AG08395 (cell line): ENCODE measurements at regions not wholly inside any gene's neighbourhood (a gene's known extent, or its start where the extent isn't known, plus 50 kb on each side); places are given as distances from the start of the nearest gene placed in this dataset.
A peak's percentile ranks its signal among the peaks of the same experiment; 100 is the strongest.
"Not testable (repeated sequence)": the region's sequence is repeated elsewhere in the genome, so short reads cannot be mapped to it uniquely, and the experiment has no call there.

Experiments used
- DNase-seq: peaks from one replicate; pipeline ENCODE4 v3.0.0; 2012; ENCODE audit warnings: mixed read lengths, low spot score

DNA sequence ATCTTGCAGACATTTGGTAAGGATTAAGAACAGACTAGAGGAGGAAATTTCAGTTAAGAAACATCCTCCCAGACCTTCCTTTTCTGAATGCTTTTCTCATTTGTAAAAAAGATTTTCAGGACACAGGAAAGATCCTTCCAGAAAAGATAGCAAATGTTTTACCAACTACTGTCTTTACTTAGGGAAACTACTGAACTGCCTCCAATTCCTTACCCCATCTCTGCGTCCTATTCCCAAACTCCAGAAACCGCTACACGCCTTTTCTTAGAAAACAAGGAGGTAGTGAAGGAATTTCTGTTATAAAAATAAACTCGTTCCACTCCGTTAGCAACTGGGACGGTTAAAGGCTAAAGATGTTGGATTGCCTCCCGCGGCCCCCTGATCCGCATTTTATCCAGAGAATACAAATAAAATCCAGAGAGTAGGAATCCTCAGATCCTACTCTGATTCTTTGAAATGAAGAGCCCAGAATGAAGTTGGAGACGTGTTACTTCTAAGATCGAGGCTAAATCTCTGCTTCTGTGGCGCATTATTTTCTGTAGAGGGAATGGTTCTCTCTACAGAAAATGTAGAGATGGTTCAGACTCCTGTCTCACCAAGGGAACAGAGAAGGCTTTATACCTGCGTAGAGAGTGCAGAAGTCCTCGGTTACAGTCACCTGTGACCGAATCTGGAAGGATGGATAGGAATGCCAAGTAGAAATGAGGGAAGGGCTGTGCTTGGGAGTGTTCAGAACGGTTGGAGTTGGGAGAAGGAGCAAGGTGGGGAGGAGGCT, 133.0 kb downstream of the GPX5 start:
- peak; percentile 25 for DNase-seq

DNA sequence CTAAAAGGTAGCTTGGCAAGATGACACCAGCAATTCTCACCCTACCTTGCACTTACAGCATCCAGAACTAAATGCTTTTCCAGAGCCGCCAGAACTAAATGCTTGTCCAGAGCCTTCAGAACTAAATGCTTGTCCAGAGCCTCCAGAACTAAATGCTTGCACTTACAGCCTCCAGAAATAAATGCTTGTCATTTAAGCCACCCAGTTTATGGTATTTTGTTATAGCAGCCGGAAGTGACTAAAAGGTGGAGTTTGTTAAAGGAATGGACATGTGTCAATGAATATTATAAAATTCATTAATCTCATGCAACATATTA, 133.5 kb downstream of the GPX5 start:
- DNase-seq: no peak

DNA sequence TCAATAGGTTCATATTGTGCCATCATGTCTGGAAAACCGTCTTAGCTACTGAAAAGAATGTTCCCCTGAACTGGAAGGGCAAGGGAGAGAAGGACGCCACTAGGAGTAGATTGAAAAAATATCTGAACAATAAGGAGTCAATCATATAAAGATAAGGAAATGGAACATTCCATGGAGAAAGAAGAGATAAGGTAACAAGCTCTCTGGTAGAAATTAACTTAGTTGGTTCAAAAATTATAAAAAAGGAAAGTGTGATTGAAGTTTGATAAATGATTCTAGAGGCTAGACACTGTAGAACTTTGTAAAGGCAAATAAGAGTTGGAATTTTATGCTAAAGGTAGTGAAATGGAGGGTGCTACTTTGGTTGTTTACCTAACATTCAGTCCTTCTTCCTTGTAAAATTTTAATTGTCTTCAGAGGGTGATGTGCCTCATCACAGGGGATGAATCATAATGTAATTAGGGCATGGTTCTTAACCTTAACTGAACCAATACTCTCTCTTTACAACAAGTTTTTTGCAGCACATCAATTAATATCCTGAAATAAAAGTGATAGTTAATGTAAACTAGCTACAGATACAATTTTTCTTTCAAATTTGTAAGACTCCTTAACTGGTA, 135.5 kb downstream of the GPX5 start:
- no peak for DNase-seq

DNA sequence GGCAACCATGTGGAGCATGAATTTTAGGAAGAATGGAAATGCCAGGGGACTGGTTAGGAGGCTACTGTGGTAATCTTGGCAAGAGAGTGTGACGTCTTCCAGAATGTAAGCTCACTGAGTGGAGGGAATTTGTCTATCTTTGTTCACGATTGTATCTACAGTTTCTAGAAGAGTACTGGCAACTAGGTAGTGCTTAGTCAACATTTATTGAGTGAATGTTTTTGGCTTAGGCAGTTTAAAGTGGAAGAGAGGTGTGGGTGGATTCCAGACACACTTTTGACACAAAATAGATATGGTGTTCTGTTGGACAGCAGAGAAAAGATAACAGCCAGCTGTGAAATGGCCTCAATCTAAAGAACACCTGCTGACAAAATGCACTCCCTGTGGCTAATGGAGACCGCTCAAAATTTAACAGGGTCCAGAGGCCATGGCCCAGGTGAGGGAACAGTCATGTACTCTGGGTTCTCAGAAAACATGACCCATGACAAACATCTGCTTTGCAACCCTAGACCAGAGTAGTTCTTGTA, 139.3 kb downstream of the GPX5 start:
- DNase-seq: no peak

DNA sequence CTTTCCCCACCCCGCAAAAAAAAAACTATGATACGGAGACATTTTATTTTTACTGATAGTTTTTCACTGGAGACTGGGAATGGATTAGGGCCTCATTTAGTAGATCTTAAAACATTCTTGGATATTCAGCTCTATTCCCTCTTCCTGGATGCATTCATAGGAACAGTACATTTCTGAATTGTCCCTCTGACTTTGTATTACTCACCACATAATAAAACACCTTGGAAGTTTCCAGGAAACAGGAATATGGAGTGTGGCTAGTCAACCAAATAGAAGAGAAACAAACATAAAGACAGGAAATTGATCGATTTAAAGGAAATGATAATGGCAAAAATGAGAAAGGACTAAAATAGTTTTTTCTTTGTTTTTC, 147.7 kb downstream of the GPX5 start:
- DNase-seq: no peak

DNA sequence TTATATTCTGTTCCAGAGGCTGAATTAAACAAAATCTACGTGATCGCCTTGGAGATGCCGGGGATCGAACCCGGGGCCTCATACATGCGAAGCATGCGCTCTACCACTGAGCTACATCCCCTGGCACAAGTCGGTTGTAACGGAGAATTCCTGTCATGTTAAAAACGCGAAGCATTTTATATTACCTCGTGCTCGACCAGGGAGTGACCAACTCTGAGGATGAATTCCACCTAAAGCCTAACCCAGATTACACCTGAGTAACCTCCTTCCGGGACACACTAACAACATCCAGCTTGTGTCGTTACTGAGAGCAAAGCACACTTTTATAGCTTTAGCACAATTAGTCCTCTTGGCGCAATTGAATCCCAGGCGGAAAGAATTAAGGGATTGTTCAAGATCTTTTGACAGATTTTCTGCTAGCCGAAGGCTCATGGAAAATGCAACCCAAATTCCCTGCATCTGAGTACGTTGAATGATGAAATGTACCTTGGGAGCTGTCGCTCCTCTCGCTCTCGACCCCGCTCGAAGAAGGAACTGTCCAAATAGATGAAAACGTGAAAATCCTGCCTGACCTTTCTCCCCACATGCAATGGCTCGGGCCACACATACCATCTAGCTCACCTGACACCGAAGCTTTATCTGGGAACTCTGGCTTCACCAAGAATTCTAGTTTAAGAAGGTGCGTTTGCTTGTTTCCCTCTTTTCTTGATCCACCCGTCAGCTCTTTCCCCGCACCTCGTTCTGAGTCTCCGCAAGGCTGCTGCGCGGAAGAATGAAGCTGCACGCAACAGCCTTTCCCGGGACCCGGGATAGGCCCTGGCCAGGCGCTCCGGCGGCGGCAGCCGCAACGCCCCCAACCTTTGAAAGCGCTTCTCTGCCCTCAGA, 148.3 kb downstream of the GPX5 start:
- DNase-seq: peak; percentile 66

DNA sequence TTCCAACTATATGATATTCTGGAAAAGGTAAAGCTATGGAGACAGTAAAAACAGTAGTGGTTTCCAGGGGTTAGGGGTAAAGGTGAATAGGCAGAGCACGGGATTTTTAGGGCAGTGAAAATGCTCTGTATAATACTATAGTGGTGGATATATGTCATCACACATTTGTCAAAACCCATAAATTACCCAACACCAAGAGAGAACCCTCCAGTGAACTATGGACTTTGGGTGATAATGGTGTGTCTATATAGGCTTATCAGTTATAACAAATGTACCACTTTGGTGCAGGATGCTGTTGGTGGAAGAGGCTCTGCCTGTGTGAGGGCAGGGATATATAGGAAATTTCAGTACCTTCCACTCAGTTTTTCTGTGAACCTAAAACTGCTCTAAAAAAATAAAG, 149.9 kb downstream of the GPX5 start:
- no peak for DNase-seq

DNA sequence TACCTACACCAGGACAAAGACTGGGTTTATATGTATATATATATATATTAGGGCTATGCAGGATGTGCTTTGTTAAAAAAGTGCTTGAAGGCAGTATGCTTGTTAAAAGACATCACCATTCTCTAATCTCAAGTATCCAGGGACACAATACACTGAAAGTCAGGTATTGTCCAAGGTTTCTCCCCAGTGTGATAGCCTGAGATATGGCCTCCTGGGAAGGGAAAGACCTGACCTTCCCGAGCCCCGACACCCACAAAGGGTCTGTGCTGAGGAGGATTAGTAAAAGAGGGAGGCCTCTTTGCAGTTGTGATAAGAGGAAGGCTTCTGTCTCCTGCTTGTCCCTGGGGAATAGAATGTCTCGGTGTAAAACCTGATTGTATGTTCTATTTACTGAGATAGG, 156.9 kb downstream of the GPX5 start:
- no peak for DNase-seq

DNA sequence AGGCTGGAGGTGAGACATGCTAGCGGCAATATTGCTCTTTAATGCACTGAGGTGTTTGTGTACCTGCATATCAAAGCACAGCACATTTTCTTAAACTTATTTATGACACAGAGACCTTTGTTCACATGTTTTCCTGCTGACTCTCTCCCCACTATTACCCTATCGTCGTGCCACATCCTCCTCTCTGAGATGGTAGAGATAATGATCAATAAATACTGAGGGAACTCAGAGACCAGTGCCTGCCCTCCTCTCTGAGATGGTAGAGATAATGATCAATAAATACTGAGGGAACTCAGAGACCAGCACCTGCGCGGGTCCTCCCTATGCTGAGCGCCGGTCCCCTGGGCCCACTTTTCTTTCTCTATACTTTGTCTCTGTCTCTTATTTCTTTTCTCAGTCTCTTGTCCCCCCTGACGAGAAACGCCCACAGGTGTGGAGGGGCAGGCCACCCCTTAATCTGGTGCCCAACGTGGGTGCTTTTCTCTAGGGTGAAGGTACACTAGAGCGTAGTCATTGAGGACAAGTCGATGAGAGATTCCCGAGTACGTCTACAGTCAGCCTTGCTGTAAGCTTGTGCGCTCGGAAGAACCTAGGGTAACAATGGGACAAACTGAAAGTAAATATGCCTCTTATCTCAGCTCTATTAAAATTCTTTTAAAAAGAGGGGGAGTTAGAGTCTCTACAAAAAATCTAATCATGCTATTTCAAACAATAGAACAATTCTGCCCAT, 157.4 kb downstream of the GPX5 start:
- DNase-seq: not testable (repeated sequence)

DNA sequence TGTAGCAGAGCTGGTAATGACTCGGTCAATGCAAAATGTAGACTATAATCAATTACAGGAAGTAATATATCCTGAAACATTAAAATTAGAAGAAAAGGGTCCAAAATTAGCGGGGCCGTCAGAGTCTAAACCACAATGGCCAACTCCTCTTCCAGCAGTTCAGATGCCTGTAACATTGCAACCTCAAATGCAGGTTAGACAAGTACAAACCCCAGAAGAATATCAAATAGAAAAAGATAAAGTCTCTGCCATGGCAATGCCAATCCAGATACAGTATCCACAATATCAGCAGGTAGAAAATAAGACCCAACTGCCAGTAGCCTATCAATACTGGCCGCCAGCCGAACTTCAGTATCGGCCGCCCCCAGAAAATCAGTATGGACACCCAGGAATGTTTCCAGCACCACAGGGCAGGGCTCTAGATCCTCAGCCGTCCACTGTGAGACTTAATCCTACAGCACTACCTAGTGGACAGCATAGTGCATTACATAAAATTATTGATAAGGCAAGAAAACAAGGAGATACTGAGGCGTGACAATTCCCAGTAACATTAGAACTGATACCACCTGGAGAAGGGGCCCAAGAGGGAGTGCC, 158.4 kb downstream of the GPX5 start:
- DNase-seq: peak; percentile 50

DNA sequence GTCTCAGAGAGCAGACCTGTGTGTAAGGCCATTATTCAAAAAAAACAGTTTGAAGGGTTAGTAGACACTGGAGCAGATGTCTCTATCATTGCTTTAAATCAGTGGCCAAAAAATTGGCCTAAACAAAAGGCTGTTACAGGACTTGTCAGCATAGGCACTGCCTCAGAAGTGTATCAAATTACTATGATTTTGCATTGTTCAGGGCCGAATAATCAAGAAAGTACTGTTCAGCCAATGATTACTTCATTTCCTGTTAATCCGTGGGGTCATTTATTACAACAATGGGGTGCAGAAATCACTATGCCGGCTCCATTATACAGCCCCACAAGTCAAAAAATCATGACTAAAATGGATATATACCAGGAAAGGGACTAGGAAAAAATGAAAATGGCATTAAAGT, 160.3 kb downstream of the GPX5 start:
- not testable (repeated sequence) for DNase-seq

DNA sequence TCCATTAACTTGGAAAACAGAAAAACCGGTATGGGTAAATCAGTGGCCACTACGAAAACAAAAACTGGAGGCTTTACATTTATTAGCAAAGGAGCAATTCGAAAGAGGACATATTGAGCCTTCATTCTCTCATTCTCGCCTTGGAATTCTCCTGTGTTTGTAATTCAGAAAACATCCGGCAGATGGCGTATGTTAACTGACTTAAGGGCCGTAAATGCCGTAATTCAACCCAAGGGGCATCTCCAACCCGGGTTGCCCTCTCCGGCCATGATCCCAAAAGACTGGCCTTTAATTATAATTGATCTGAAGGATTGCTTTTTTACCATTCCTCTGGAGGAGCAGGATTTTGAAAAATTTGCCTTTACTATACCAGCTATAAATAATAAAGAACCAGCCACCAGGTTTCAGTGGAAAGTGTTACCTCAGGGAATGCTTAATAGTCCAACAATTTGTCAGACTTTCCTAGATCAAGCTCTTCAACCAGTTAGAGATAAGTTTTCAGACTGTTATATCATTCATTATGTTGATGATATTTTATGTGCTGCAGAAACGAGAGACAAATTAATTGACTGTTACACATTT, 160.9 kb downstream of the GPX5 start:
- peak; percentile 41 for DNase-seq

DNA sequence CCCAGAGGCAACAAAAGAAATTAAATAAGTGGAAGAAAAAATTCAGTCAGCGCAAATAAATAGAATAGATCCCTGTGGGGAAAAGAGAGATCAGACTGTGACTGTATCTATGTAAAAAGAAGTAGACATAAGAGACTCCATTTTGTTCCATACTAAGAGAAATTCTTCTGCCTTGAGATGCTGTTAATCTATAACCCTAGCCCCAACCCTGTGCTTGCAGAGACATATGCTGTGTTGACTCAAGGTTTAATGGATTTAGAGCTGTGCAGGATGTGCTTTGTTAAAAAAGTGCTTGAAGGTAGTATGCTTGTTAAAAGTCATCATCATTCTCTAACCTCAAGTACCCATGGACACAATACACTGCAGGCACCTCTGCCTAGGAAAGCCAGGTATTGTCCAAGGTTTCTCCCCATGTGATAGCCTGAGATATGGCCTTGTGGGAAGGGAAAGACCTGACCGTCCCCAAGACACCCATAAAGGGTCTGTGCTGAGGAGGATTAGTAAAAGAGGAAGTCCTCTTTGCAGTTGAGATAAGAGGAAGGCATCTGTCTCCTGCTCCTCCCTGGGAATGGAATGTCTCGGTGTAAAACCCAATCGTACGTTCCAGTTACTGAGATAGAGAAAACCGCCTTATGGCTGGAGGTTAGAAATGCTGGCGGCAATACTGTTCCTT, 161.8 kb downstream of the GPX5 start:
- DNase-seq: not testable (repeated sequence)

DNA sequence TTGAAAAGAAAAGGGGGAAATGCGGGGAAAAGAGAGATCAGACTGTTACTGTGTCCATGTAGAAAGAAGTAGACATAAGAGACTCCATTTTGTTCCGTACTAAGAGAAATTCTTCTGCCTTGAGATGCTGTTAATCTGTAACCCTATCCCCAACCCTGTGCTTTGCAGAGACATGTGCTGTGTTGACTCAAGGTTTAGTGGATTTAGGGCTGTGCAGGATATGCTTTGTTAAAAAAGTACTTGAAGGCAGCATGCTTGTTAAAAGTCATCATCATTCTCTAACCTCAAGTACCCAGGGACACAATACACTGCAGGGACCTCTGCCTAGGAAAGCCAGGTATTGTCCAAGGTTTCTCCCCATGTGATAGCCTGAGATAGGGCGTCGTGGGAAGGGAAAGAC, 166.3 kb downstream of the GPX5 start:
- DNase-seq: not testable (repeated sequence)

DNA sequence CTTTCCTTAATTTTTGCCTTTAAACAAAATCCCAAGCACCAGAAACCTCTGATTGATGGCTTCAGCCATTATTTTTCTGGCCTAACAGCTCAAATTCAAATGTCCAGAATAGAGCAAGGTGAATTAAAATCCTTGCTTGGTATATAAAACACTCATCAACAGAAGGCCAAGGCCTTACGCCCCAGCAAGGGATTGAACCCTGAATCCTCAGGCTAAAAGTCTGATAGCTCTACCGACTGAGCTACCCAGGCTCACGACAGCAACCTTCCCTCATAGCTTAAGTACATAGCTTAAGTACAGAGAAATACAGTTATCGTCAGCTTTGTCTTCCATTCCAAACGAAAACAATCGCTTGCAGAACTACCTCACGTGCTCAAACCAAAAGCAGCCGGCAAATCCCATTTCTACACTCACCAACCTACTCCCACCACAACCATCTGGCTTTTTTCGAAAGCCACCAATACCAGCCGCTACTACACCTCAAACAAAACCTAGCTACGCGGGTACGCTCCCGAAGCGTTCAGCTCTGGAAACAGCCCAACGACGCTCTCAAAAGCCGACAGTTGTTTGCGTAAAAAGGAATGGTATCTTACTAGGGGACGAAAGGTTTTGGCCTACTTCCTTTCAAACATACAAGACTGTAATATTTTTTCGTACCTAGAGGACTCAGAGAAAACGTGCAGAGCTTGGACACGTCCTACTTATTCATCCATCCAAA, 167.5 kb downstream of the GPX5 start:
- DNase-seq: no peak

DNA sequence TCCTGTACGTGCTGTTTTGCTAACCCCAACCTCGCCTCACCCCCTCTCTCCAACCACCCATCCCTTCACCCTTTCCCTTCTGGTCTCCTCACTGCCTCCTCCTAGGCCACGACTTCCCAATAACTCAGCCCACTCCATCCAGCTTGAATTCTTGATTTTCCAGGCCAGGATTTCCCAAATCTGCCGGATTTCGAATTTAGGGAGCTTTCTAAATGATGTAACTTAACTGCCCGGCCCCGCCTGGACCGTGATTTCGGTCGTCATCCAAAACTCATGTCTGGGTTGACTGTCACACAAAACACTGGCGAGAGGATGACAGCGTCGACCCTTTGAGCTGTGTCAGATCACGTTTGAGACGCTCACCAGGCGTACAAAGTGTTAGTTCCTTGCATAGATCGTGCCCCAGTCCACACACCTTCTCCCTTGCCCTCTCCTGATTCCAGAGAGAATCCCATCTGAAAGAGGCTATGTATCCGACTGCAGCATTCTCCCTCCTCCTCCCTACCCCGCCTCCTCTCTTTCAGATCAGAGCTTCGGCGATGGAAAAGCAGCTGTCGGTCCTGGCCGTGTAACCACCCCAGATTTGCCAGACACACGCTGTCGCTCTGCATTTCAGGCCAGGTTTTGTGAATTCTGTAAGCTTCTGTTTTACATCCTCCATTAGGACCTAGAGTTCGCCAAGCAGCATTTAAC, 168.2 kb downstream of the GPX5 start:
- DNase-seq: no peak

DNA sequence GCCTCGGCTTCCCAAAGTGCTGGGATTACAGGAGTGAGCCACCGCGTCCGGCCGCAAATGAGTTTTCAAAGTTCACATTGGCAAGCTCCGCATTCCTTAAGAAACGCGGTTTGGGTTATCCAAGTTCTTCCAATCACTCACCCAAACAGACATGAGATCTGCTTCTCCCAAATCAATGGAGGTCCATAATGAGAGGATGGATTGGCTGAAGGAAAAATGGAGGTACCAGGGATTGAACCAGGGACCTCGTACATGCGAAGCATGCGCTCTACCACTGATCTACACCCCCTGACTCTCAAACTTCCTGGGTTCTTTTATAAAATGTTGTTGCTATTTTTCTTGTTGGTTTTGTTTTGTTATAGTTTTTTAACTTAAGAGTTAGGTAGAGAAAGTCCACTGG, 170.0 kb downstream of the GPX5 start:
- no peak for DNase-seq

DNA sequence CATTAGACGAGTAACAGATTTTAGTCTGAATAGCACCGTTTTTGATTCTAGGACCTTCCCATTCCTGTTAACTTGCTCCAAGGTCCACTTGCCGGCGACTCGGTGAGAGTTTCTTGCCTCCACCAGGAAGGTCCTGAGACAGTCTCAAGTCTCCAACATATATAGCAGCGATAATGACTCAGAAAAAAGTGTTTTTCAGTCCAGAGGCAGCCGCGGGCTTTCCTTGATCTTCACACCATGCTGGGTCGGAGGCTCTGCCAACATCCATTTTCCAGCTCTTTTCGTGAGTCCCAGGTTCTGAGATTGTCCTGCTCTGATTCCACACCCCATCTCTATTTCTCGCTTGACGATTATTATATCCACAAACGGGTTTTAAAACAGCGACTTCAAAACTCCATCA, 170.5 kb downstream of the GPX5 start:
- no peak for DNase-seq

DNA sequence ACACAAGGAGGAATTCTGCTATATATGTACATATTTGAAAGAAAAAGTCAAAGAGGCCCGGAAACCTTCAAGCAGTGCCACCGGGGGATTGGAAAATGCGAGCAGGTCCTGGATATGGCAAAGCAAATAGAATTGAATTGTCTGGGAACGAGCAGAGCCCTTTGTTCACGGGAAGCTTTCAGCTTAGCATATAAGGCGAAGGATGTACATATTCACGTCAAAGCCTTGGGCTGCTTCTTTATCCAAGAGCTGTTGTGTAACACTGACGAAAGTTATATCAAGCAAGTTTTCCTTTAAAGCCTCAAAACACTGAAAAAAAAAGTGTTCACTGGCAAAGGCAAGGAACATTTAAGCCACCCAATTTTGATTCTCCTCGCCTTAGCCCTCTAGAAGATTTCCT, 171.0 kb downstream of the GPX5 start:
- DNase-seq: no peak
